CD14-positive monocyte (primary cell): ENCODE measurements at regions not wholly inside any gene's neighbourhood (a gene's known extent, or its start where the extent isn't known, plus 50 kb on each side); places are given as distances from the start of the nearest gene placed in this dataset.
A peak's percentile ranks its signal among the peaks of the same experiment; 100 is the strongest.

Experiments
- DNase-seq, 3 donors: peaks; one replicate each; pipeline ENCODE4 v3.0.0-alpha.2; 2011 to 2022
- H2AFZ ChIP-seq: 2 replicates; pipeline ENCODE4 v1.6.0; 2012; ENCODE audit warnings: mild to moderate bottlenecking, low read depth, low read length, inconsistent platforms; ENCODE audit not compliant: insufficient read depth, poor library complexity, severe bottlenecking
- H3K27ac ChIP-seq, 2 donors: 1 replicate in 1 of 2; 2 replicates in 1 of 2; pipeline ENCODE4 v1.5.1; 2012 to 2013; ENCODE audit warnings: low read length in 2 of 2, control low read depth in 1 of 2, inconsistent platforms in 1 of 2, low read depth in 1 of 2, mild to moderate bottlenecking in 1 of 2
- H3K27me3 ChIP-seq, 2 donors: one replicate each; pipeline versions ENCODE4 v1.6.0 to v1.6.1; 2011 to 2013; ENCODE audit warnings: low read length in 2 of 2; ENCODE audit not compliant: control insufficient read depth in 2 of 2, insufficient read depth in 2 of 2
- H3K36me3 ChIP-seq, 2 donors: replicated peaks in 1 of 2; 1 replicate in 1 of 2; 2 replicates in 1 of 2; pipeline versions ENCODE4 v1.5.1 to v1.6.1; 2012 to 2013; ENCODE audit warnings: low read length in 2 of 2, control low read depth in 1 of 2, inconsistent platforms in 1 of 2, mild to moderate bottlenecking in 1 of 2; ENCODE audit not compliant: insufficient read depth in 2 of 2, control insufficient read depth in 1 of 2
- H3K4me1 ChIP-seq, 2 donors: 1 replicate in 1 of 2; 2 replicates in 1 of 2; pipeline versions ENCODE4 v1.5.1 to v1.6.1; 2012 to 2013; ENCODE audit warnings: low read length in 2 of 2, control low read depth in 1 of 2, inconsistent platforms in 1 of 2, mild to moderate bottlenecking in 1 of 2, moderate library complexity in 1 of 2; ENCODE audit not compliant: insufficient read depth in 2 of 2, control insufficient read depth in 1 of 2
- H3K4me2 ChIP-seq: replicated peaks from 2 replicates; pipeline ENCODE3; 2012; ENCODE audit warnings: low read length, moderate library complexity, mild to moderate bottlenecking; ENCODE audit not compliant: poor library complexity, severe bottlenecking; ENCODE audit errors: extremely low read depth
- H3K4me3 ChIP-seq, 3 experiments: fragments of 200-600 bp in 1 of 3; sonication (generic) in 1 of 3; replicated peaks in 1 of 3; 1 replicate in 2 of 3; 2 replicates in 1 of 3; pipeline ENCODE4 v1.5.1; 2011 to 2013; ENCODE audit warnings: low read length in 3 of 3, mild to moderate bottlenecking in 3 of 3, control low read depth in 2 of 3, low read depth in 2 of 3, inconsistent platforms in 1 of 3, moderate library complexity in 1 of 3
- H3K79me2 ChIP-seq: 2 replicates; pipeline ENCODE4 v1.6.0; 2012; ENCODE audit warnings: mild to moderate bottlenecking, control low read depth, inconsistent platforms, low read length, moderate library complexity; ENCODE audit not compliant: insufficient read depth
- H3K9ac ChIP-seq: 2 replicates; pipeline ENCODE4 v1.6.0; 2017; ENCODE audit warnings: low read length, mild to moderate bottlenecking; ENCODE audit not compliant: insufficient read depth, poor library complexity, severe bottlenecking
- H3K9me3 ChIP-seq, 2 donors: replicated peaks in 1 of 2; 1 replicate in 1 of 2; 2 replicates in 1 of 2; pipeline versions ENCODE4 v1.5.1 to v1.6.1; 2012 to 2013; ENCODE audit warnings: low read length in 2 of 2, control low read depth in 1 of 2; ENCODE audit not compliant: control insufficient read depth in 1 of 2, insufficient read depth in 1 of 2
- H4K20me1 ChIP-seq: 2 replicates; pipeline ENCODE4 v1.6.0; 2012; ENCODE audit warnings: mild to moderate bottlenecking, low read length, control low read depth, moderate library complexity; ENCODE audit not compliant: insufficient read depth
- H3K27ac Mint-ChIP-seq, 7 donors: one replicate each; pipeline ENCODE4 v1.8.0; 2020; ENCODE audit warnings: mild to moderate bottlenecking in 7 of 7, mixed read lengths in 7 of 7, moderate library complexity in 6 of 7, inconsistent platforms in 2 of 7
- H3K27me3 Mint-ChIP-seq, 3 donors: one replicate each; pipeline ENCODE4 v1.8.0; 2021 to 2022; ENCODE audit warnings: low read depth in 3 of 3, mild to moderate bottlenecking in 3 of 3, mixed read lengths in 3 of 3, moderate library complexity in 3 of 3, inconsistent platforms in 1 of 3
- H3K36me3 Mint-ChIP-seq, 2 donors: one replicate each; pipeline ENCODE4 v1.8.0; 2020; ENCODE audit warnings: mixed read lengths in 2 of 2, inconsistent platforms in 1 of 2, mild to moderate bottlenecking in 1 of 2
- H3K4me1 Mint-ChIP-seq: one replicate; pipeline ENCODE4 v1.8.0; 2020; ENCODE audit warnings: mild to moderate bottlenecking, mixed read lengths
- H3K4me3 Mint-ChIP-seq, 2 donors: one replicate each; pipeline ENCODE4 v1.8.0; 2020; ENCODE audit warnings: mild to moderate bottlenecking in 2 of 2, mixed read lengths in 2 of 2, moderate library complexity in 1 of 2
- H3K9me3 Mint-ChIP-seq, 7 donors: one replicate each; pipeline ENCODE4 v1.8.0; 2020 to 2022; ENCODE audit warnings: mixed read lengths in 7 of 7, mild to moderate bottlenecking in 6 of 7, moderate library complexity in 6 of 7, inconsistent platforms in 2 of 7
- WGBS: methylation state at CpG from one replicate; pipeline ENCODE4 v1.1.5; 2013; ENCODE audit warnings: missing lambda C conversion rate; ENCODE audit not compliant: insufficient coverage; 5-methylcytosine and 5-hydroxymethylcytosine counted together
- intact Hi-C, 2 donors: fragments of 100-400 bp; cut with micrococcal nuclease; formaldehyde crosslinking; loops; one replicate each; pipeline versions ENCODE4 v1.15.0 to v1.15.1; 2023
- TF ChIP-seq, protein P1 (sequence below): fragments of 200-600 bp; IDR thresholded peaks from one replicate; pipeline ENCODE4 v1.8.0; 2022; ENCODE audit warnings: antibody characterized with exemption, mild to moderate bottlenecking

DNA sequence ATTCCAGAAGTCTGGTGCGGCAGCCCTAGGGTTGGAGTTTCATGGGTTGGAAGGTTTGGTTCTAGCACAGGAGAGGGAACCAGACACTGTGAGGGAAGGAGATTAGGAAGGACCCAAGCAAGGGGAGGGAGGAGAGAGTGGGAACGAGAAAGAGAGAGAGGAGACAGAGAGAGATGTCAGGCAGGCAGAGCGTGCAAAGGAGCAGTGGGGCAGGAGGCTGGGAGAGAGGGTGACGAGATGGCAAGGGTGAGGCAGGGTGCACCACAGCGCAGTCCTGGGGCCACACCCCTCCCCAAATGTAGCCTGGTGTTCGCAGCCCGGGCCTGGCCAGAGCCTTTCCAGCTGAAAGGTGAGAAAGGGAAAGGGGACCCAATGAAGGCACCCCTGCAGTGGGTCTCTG is 162.9 kb upstream of the TLE3 start:
- H2AFZ ChIP-seq: no peak overlapping the region
- no peaks in the 10 kb centered on the region for H3K9me3 ChIP-seq
- 90% methylated on average over 3 of the region's 7 CpGs for WGBS
- H3K4me3 ChIP-seq: no peak overlapping the region
- peaks cover 3 to 18% (median 10%) of the 10 kb centered on the region in 3 donors for H3K27me3 Mint-ChIP-seq
- intact Hi-C loops: loop anchor here in 1 of 2 donors (10.0 kb wide), 1 partner anchor 204 kb away; no protein-coding TSS in a partner anchor
- no peak overlapping the region for H3K9ac ChIP-seq
- no peaks in the 10 kb centered on the region for H3K36me3 ChIP-seq
- peak overlapping the region in 3 of 7 donors; percentile 52 to 92 (median 61) for H3K27ac Mint-ChIP-seq
- H3K27ac ChIP-seq: no peak overlapping the region
- H3K4me1 ChIP-seq: peaks cover 88 to 95% of the 10 kb centered on the region in 2 donors
- peaks cover 92% of the 10 kb centered on the region for H3K4me1 Mint-ChIP-seq
- H4K20me1 ChIP-seq: no peaks in the 10 kb centered on the region
- H3K36me3 Mint-ChIP-seq: peaks cover 15 to 17% of the 10 kb centered on the region in 2 donors
- H3K79me2 ChIP-seq: no peaks in the 10 kb centered on the region
- no peak overlapping the region for H3K4me2 ChIP-seq
- H3K27me3 ChIP-seq: no peaks in the 10 kb centered on the region
- H3K4me3 Mint-ChIP-seq: peak overlapping the region in 1 of 2 donors; percentile 37
- DNase-seq: no peak
- TF ChIP-seq, protein P1, sequence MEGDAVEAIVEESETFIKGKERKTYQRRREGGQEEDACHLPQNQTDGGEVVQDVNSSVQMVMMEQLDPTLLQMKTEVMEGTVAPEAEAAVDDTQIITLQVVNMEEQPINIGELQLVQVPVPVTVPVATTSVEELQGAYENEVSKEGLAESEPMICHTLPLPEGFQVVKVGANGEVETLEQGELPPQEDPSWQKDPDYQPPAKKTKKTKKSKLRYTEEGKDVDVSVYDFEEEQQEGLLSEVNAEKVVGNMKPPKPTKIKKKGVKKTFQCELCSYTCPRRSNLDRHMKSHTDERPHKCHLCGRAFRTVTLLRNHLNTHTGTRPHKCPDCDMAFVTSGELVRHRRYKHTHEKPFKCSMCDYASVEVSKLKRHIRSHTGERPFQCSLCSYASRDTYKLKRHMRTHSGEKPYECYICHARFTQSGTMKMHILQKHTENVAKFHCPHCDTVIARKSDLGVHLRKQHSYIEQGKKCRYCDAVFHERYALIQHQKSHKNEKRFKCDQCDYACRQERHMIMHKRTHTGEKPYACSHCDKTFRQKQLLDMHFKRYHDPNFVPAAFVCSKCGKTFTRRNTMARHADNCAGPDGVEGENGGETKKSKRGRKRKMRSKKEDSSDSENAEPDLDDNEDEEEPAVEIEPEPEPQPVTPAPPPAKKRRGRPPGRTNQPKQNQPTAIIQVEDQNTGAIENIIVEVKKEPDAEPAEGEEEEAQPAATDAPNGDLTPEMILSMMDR: no peak
- no peaks in the 10 kb centered on the region for H3K9me3 Mint-ChIP-seq

DNA sequence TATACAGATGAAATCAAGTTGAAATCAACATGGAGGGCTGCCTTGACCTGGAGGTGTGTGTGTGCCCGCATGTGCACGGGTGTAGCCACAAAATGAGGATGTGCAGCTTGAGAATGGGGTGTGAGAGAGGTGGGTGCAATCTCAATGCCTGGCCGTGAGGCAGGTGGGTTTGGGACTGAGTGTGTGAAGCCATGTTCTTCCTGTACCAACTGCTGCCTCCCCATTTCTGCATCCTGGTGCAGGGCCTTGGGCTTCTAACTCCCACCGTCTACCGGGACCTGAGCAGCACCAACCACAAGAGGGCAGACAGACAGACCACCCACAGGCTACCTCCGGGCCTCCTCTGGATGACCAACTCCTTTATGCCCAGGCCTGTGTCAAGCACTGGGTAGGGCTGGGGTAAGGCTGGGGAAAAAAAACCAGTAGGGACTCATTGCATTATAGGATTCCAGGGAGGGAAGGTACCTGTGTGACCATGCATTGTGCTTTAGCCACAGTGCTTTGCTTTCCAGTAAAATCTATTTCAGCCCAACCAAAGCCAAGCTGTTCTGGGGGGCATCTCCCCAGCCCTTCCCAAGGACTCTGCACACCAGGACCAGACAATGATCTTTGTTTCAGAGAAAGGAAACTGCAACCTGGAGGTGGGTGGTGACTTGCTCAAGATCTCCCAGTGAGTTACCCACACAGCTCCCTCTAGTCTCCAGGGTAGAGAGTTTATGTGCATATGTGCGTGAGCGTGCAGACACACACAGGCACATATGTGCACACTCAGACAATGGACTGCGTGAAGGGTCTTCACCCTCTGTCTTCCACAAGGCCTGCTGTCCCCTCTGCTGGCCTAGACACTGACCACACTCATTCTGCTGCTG is 162.2 kb upstream of the TLE3 start:
- H3K36me3 Mint-ChIP-seq: peaks cover 16 to 20% of the 10 kb centered on the region in 2 donors
- H3K27me3 ChIP-seq: no peaks in the 10 kb centered on the region
- DNase-seq: no peak
- no peaks in the 10 kb centered on the region for H3K9me3 ChIP-seq
- H3K27ac ChIP-seq: no peak overlapping the region
- no peak overlapping the region for H2AFZ ChIP-seq
- peaks cover 87% of the 10 kb centered on the region for H3K4me1 Mint-ChIP-seq
- no peak overlapping the region for H3K9ac ChIP-seq
- no peaks in the 10 kb centered on the region for H4K20me1 ChIP-seq
- H3K4me3 ChIP-seq: no peak overlapping the region
- 24% methylated on average over 5 of the region's 9 CpGs for whole genome bisulfite sequencing
- intact Hi-C loops: loop anchor here (5.0 to 10.0 kb wide), 2 partner anchors 158 to 205 kb away; no protein-coding TSS in a partner anchor
- peaks cover 81 to 88% of the 10 kb centered on the region in 2 donors for H3K4me1 ChIP-seq
- H3K4me3 Mint-ChIP-seq: peak overlapping the region; percentile 4 to 48
- peak overlapping the region; percentile 43 to 94 (median 87) for H3K27ac Mint-ChIP-seq
- TF ChIP-seq, protein P1: no peak
- H3K27me3 Mint-ChIP-seq: peaks cover 7 to 23% (median 12%) of the 10 kb centered on the region in 3 donors
- H3K4me2 ChIP-seq: peak overlapping the region; percentile 21
- no peaks in the 10 kb centered on the region for H3K9me3 Mint-ChIP-seq
- H3K79me2 ChIP-seq: no peaks in the 10 kb centered on the region
- no peaks in the 10 kb centered on the region for H3K36me3 ChIP-seq
